GM12878 (cell line): ENCODE measurements at regions not wholly inside any gene's neighbourhood (a gene's known extent, or its start where the extent isn't known, plus 50 kb on each side); places are given as distances from the start of the nearest gene placed in this dataset.

ENCODE experiments used
- ATAC-seq: fragments of 200-7000 bp; cut with Tn5 transposase; 3 replicates; pipeline ENCODE4 v1.9.1; 2020; ENCODE audit warnings: mild to moderate bottlenecking, moderate library complexity
- BruUV-seq: library from RNA; stranded (reverse); fragments of 400-500 nt; replicated peaks from 2 replicates; lab custom pipeline; 2021; lab: Mats Ljungman, UMichigan
- CTCF ChIA-PET: fragments of 300-600 bp; sonication (Branson Sonifier 250); formaldehyde crosslinking; extraction: SDS; loops from one replicate; lab custom pipeline; 2021; ENCODE audit warnings: inconsistent platforms; lab: Yijun Ruan, JAX
- POLR2A ChIA-PET: fragments of 350-600 bp; formaldehyde crosslinking; extraction: SDS; loops from one replicate; lab custom pipeline; 2021; ENCODE audit warnings: inconsistent platforms; lab: Charles Lee
- RAD21 ChIA-PET: fragments of 300-600 bp; sonication (Branson Sonifier 250); formaldehyde crosslinking; loops from one replicate; lab custom pipeline; 2023; ENCODE audit warnings: antibody characterized with exemption; ENCODE audit not compliant: unreplicated experiment; lab: Charles Lee
- SMC1A ChIA-PET: fragments of 300-600 bp; sonication (Branson Sonifier 250); formaldehyde crosslinking; loops from one replicate; lab custom pipeline; 2023; ENCODE audit not compliant: unreplicated experiment, uncharacterized antibody; lab: Charles Lee
- DNase-seq: peaks from one replicate; pipeline ENCODE4 v3.0.0-alpha.2; 2011; ENCODE audit warnings: low read depth, low spot score
- FAIRE-seq: peaks from 3 replicates; lab custom pipeline; 2011; peaks lifted over from hg19 to GRCh38; lab: Jason Lieb, UNC
- H2AFZ ChIP-seq: 2 replicates; pipeline ENCODE4 v1.6.0; 2011; ENCODE audit warnings: low read depth, low read length, control low read depth; ENCODE audit not compliant: control insufficient read depth
- H3K27ac ChIP-seq: 2 replicates; pipeline ENCODE4 v1.5.1; 2011; ENCODE audit warnings: control low read depth; ENCODE audit not compliant: control insufficient read depth, insufficient read depth
- H3K27me3 ChIP-seq, 2 experiments: replicated peaks in 1 of 2; 2 replicates each; pipeline versions ENCODE4 v1.6.0 to v1.6.1; 2011; ENCODE audit warnings: low read length in 1 of 2; ENCODE audit not compliant: control insufficient read depth in 2 of 2, insufficient read depth in 2 of 2
- H3K36me3 ChIP-seq, 2 experiments: 2 replicates each; pipeline ENCODE4 v1.5.1; 2011; ENCODE audit warnings: low read length in 1 of 2; ENCODE audit not compliant: control insufficient read depth in 2 of 2, insufficient read depth in 2 of 2
- H3K4me1 ChIP-seq: 2 replicates; pipeline ENCODE4 v1.6.1; 2011; ENCODE audit warnings: mild to moderate bottlenecking, low read length, moderate library complexity, mixed read lengths; ENCODE audit not compliant: control insufficient read depth, insufficient read depth
- H3K4me2 ChIP-seq: 2 replicates; pipeline ENCODE4 v1.6.0; 2011; ENCODE audit warnings: control low read depth; ENCODE audit not compliant: control insufficient read depth, insufficient read depth
- H3K4me3 ChIP-seq: fragments of 200-600 bp; sonication (generic); 2 replicates; pipeline ENCODE4 v1.5.1; 2016
- H3K79me2 ChIP-seq: 2 replicates; pipeline ENCODE4 v1.6.0; 2011; ENCODE audit warnings: low read length; ENCODE audit not compliant: control insufficient read depth, insufficient read depth
- H3K9ac ChIP-seq: 2 replicates; pipeline ENCODE4 v1.8.0; 2011; ENCODE audit warnings: low read length, control low read depth, mixed read lengths; ENCODE audit not compliant: control insufficient read depth, insufficient read depth
- H3K9me3 ChIP-seq: replicated peaks from 3 replicates; pipeline ENCODE4 v1.5.1; 2011; ENCODE audit warnings: mild to moderate bottlenecking, low read length; ENCODE audit not compliant: control insufficient read depth, insufficient read depth
- H4K20me1 ChIP-seq: 2 replicates; pipeline ENCODE4 v1.6.0; 2011; ENCODE audit not compliant: control insufficient read depth, insufficient read depth
- ATF2 ChIP-seq: IDR thresholded peaks from 2 replicates; pipeline ENCODE4 v1.6.1; 2012; ENCODE audit warnings: low read length, inconsistent platforms
- BACH1 ChIP-seq: fragments of 450-650 bp; IDR thresholded peaks from 2 replicates; pipeline ENCODE4 v1.6.1; 2017; ENCODE audit warnings: mild to moderate bottlenecking, borderline replicate concordance
- CREB1 ChIP-seq: IDR thresholded peaks from 2 replicates; pipeline ENCODE4 v1.6.1; 2012; ENCODE audit warnings: low read depth, mild to moderate bottlenecking, inconsistent platforms
- GATAD2B ChIP-seq: fragments of 450-650 bp; conservative IDR thresholded peaks from 2 replicates; pipeline ENCODE4 v1.6.1; 2017; ENCODE audit warnings: low read depth, mild to moderate bottlenecking, moderate library complexity
- HDGF ChIP-seq: fragments of 450-650 bp; IDR thresholded peaks from 2 replicates; pipeline ENCODE4 v1.6.1; 2016; ENCODE audit warnings: antibody characterized with exemption
- MLLT1 ChIP-seq: fragments of 450-650 bp; IDR thresholded peaks from 2 replicates; pipeline ENCODE4 v1.6.1; 2016; ENCODE audit warnings: mild to moderate bottlenecking
- MYC ChIP-seq: IDR thresholded peaks from 2 replicates; pipeline ENCODE4 v1.6.1; 2011; ENCODE audit warnings: mild to moderate bottlenecking, low read length, moderate library complexity, inconsistent platforms; ENCODE audit not compliant: insufficient read depth, insufficient replicate concordance, insufficient read length, severe bottlenecking
- NKRF ChIP-seq: fragments of 450-650 bp; conservative IDR thresholded peaks from 2 replicates; pipeline ENCODE4 v1.6.1; 2017; ENCODE audit warnings: mild to moderate bottlenecking, moderate library complexity
- NR2F1 ChIP-seq: fragments of 450-650 bp; conservative IDR thresholded peaks from 2 replicates; pipeline ENCODE4 v1.6.1; 2017; ENCODE audit warnings: mild to moderate bottlenecking
- PAX5 ChIP-seq: IDR thresholded peaks from 2 replicates; pipeline ENCODE4 v1.6.1; 2011; ENCODE audit warnings: low read depth, low read length, borderline replicate concordance
- RCOR1 ChIP-seq: conservative IDR thresholded peaks from 2 replicates; pipeline ENCODE4 v1.6.1; 2012; ENCODE audit warnings: low read depth, low read length, improper control_type of control experiment
- SMC3 ChIP-seq: IDR thresholded peaks from 2 replicates; pipeline ENCODE4 v1.6.1; 2011; ENCODE audit warnings: low read length, improper control_type of control experiment, borderline replicate concordance
- STAT1 ChIP-seq: fragments of 450-650 bp; conservative IDR thresholded peaks from 2 replicates; pipeline ENCODE4 v1.6.1; 2014; ENCODE audit warnings: antibody characterized with exemption, mild to moderate bottlenecking
- ZBTB11 ChIP-seq: fragments of 450-650 bp; formaldehyde crosslinking; IDR thresholded peaks from 2 replicates; pipeline ENCODE4 v1.5.0; 2022; ENCODE audit warnings: mild to moderate bottlenecking, missing genetic modification characterization
- ZNF622 ChIP-seq: fragments of 450-650 bp; IDR thresholded peaks from 2 replicates; pipeline ENCODE4 v1.6.1; 2017; ENCODE audit warnings: mild to moderate bottlenecking, inconsistent platforms
- ZSCAN29 ChIP-seq: fragments of 450-650 bp; IDR thresholded peaks from 2 replicates; pipeline ENCODE4 v1.6.1; 2017; ENCODE audit warnings: mild to moderate bottlenecking, moderate library complexity
- ZZZ3 ChIP-seq: IDR thresholded peaks from 2 replicates; pipeline ENCODE4 v1.6.1; 2011; ENCODE audit warnings: low read depth; ENCODE audit not compliant: control insufficient read depth, insufficient read length
- WGBS: methylation state at CpG from one replicate; pipeline ENCODE4 v1.1.6; 2016; ENCODE audit warnings: low lambda C conversion rate; ENCODE audit not compliant: insufficient replicate concordance, insufficient coverage; ENCODE audit errors: missing lambda C conversion rate; 5-methylcytosine and 5-hydroxymethylcytosine counted together
- in situ Hi-C: fragments of 300-500 bp; cut with MboI; formaldehyde crosslinking; loops from 9 replicates; pipeline ENCODE4 v1.14.3; 2018; ENCODE audit warnings: mixed read lengths
- intact Hi-C: fragments of 100-400 bp; cut with micrococcal nuclease; formaldehyde crosslinking; loops from one replicate; pipeline ENCODE4 v1.14.2; 2022; ENCODE audit not compliant: unreplicated experiment

GRCh38 chr5:145025775-145026174 lies 809.4 kb downstream of the PRELID2 start:
- FAIRE-seq (no peak), DNase-seq (no peak), ATAC-seq (no peak)
- ChIA-PET POLR2A (no interaction called here), RAD21 (no interaction called here), CTCF (interaction anchor here (1.1 kb wide), 2 partner anchors 11 to 66 kb away, joined by 3 read pairs; no protein-coding TSS in a partner anchor), SMC1A (no interaction called here)
- BruUV-seq: no TSS peak
- Histone ChIP-seq H3K4me3 (no peak overlapping the region), H3K9me3 (no peaks in the 10 kb centered on the region), H3K27me3 (no peaks in the 10 kb centered on the region), H4K20me1 (no peaks in the 10 kb centered on the region), H3K9ac (no peak overlapping the region), H3K4me2 (no peak overlapping the region), H3K36me3 (no peaks in the 10 kb centered on the region), H2AFZ (no peak overlapping the region), H3K79me2 (no peaks in the 10 kb centered on the region), H3K27ac (no peak overlapping the region), H3K4me1 (no peaks in the 10 kb centered on the region)
- intact Hi-C loops (no loop called here), in situ Hi-C loops (no loop called here)
- 15% methylated on average over 3 of the region's 3 CpGs for WGBS
- TF ChIP-seq NKRF (no peak), ATF2 (no peak), PAX5 (no peak), CREB1 (no peak), ZBTB11 (no peak), NR2F1 (no peak), ZZZ3 (no peak), BACH1 (no peak), SMC3 (no peak), RCOR1 (no peak), MYC (no peak), ZSCAN29 (no peak), MLLT1 (no peak), HDGF (no peak), STAT1 (no peak), GATAD2B (no peak), ZNF622 (no peak)
